ENCODE measurements at regions not wholly inside any gene's neighbourhood (a gene's known extent, or its start where the extent isn't known, plus 50 kb on each side); places are given as distances from the start of the nearest gene placed in this dataset.

GRCh38 chr2:35220461-35220860 is 1135.1 kb upstream of the CRIM1 start (continued):
- TF ChIP-seq IRF3 (IDR thresholded peaks at IDR 0.05; ENCODE audit: low read depth, low read length) (no peak), USF2 (IDR thresholded peaks at IDR 0.05; ENCODE audit: borderline replicate concordance, low read depth, low read length) (no peak)

- no peak for DNase-seq
- no peaks in the 10 kb centered on the region for H3K79me2 ChIP-seq (ENCODE audit: insufficient read depth)
- 14% methylated on average over 2 of the region's 2 CpGs for WGBS (ENCODE audit: low lambda C conversion rate)
- H3K36me3 ChIP-seq (replicated peaks in 1 of 2; ENCODE audit: control insufficient read depth in 1 of 2, insufficient read depth in 2 of 2, low read length in 1 of 2), result no peaks in the 10 kb centered on the region
- no peaks in the 10 kb centered on the region for H3K9me3 ChIP-seq
- H3K27me3 ChIP-seq (ENCODE audit: insufficient read depth), result no peaks in the 10 kb centered on the region
- POLR2A ChIA-PET, result no interaction called here
- no peaks in the 10 kb centered on the region for H4K20me1 ChIP-seq (ENCODE audit: insufficient read depth)
- no peaks in the 10 kb centered on the region for H3K4me1 ChIP-seq (ENCODE audit: control insufficient read depth in 1 of 2, insufficient read depth in 2 of 2, low read depth in 1 of 2, low read length in 1 of 2)
- no peak overlapping the region for H3K4me3 ChIP-seq (ENCODE audit: low read depth in 2 of 2, low read length in 1 of 2)
- H3K27ac ChIP-seq (ENCODE audit: low read depth in 2 of 2, low read length in 1 of 2), result no peak overlapping the region
- TF ChIP-seq RAD21 (IDR thresholded peaks at IDR 0.05; ENCODE audit: low read length), result no peak
- no peak for TF ChIP-seq REST (IDR thresholded peaks at IDR 0.05; ENCODE audit: low read depth, low read length)
- TF ChIP-seq GABPA (IDR thresholded peaks at IDR 0.05; ENCODE audit: low read depth), result no peak
- TF ChIP-seq NRF1 (IDR thresholded peaks at IDR 0.05; ENCODE audit: low read depth, low read length), result no peak
- no peak for TF ChIP-seq CTCF (IDR thresholded peaks at IDR 0.05)
- no peak for TF ChIP-seq JUND (IDR thresholded peaks at IDR 0.05)
- no peak for TF ChIP-seq EP300 (IDR thresholded peaks at IDR 0.05; ENCODE audit: borderline replicate concordance in 1 of 2, low read depth in 1 of 2, low read length in 1 of 2)
- no peak for TF ChIP-seq RFX5 (IDR thresholded peaks at IDR 0.05; ENCODE audit: low read length)
- no peak for TF ChIP-seq PBX3 (IDR thresholded peaks at IDR 0.05)
- no peak for TF ChIP-seq USF1 (IDR thresholded peaks at IDR 0.05; ENCODE audit: borderline replicate concordance, low read depth)
- TF ChIP-seq TAF1 (IDR thresholded peaks at IDR 0.05; ENCODE audit: borderline replicate concordance, low read depth, low read length), result no peak
- TF ChIP-seq ZBTB33 (IDR thresholded peaks at IDR 0.05; ENCODE audit: borderline replicate concordance, low read depth), result no peak
- no peak for TF ChIP-seq EZH2phosphoT487 (IDR thresholded peaks at IDR 0.05; ENCODE audit: borderline replicate concordance, low read depth)
- TF ChIP-seq SMC3 (IDR thresholded peaks at IDR 0.05; ENCODE audit: low read depth, low read length), result no peak
- no peak for TF ChIP-seq USF2 (IDR thresholded peaks at IDR 0.05; ENCODE audit: borderline replicate concordance, low read depth, low read length)
- no peak for TF ChIP-seq SIN3A (IDR thresholded peaks at IDR 0.05; ENCODE audit: borderline replicate concordance, low read depth, low read length)
- no peak overlapping the region for H2AFZ ChIP-seq (ENCODE audit: low read depth)
- H3K9ac ChIP-seq, result no peak overlapping the region
- no peak overlapping the region for H3K4me2 ChIP-seq
- no peaks in the 10 kb centered on the region for H3K9me2 ChIP-seq
- no peaks in the 10 kb centered on the region for H3F3A ChIP-seq (replicated peaks; ENCODE audit: insufficient read depth)
- CTCF ChIA-PET, result no interaction called here
Observed at GRCh38 chr2:35204881-35205280, 1150.7 kb upstream of the CRIM1 start.

All from SK-N-SH (cell line).